GM12875 (cell line): ENCODE measurements at regions not wholly inside any gene's neighbourhood (a gene's known extent, or its start where the extent isn't known, plus 50 kb on each side); places are given as distances from the start of the nearest gene placed in this dataset.

Experiments
- H3K4me3 ChIP-seq: one replicate; pipeline ENCODE4 v1.5.1; 2011; ENCODE audit warnings: low read depth, low read length, control low read depth
- TF ChIP-seq, protein P1 (sequence below): IDR thresholded peaks from 2 replicates; pipeline ENCODE4 v1.5.1; 2011; ENCODE audit warnings: low read depth, mild to moderate bottlenecking, control low read depth, inconsistent platforms, low read length, moderate library complexity, borderline replicate concordance; ENCODE audit not compliant: insufficient read depth

DNA sequence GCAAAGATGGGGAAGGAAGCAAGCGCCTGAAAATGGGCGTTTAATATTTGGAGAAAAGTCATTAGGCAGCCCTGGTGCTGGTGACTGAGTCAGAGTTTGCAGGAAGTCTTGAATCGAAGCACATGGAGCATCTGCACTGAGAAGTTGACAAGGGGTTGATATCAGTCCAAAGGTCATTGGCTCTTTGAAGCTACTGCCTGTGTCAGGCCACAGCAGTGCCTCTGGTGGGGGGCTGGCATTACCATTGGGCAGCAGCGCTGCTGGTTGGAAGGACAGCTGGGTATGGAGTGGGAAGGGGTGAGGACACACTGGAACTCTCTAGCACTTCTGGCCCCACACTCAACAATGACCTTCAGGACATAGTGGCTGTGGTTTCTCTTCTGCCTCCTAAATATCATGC, 150.4 kb upstream of the ERCC6L2 start:
- H3K4me3 ChIP-seq = no peak overlapping the region

DNA sequence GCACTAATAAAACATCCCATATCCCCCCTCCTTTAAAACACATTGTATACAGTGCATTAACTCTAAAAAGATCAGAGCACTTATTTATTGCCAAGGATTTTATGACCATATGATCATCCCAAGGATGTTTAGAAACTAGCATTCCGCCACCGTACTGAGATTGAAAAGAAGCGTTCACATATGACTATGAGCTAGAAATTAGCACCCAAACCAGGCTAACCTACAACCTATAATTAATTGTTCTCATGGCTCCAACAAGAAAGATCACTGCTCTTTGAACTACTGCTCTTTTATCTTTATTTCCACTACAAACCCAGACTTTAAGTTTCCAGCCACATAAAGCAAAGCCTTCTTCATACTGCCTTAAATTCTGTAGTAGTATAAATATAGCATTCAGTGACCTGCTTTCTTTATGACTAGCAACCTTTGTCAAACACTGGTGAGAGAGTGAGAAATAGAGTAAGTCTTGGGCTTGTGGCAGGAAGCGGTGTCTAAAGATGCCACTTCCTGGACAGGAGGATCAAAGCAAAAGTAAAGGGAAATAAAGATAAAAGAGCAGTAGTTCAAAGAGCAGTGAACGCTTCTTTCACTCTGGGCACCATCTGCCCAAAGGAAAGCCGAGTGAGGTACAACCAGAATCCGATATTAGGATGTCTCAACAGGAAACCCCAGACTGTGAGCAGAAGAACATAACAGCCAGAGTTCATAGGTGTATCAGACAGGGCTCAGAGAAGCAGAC, 151.1 kb upstream of the ERCC6L2 start:
- TF ChIP-seq, protein P1, sequence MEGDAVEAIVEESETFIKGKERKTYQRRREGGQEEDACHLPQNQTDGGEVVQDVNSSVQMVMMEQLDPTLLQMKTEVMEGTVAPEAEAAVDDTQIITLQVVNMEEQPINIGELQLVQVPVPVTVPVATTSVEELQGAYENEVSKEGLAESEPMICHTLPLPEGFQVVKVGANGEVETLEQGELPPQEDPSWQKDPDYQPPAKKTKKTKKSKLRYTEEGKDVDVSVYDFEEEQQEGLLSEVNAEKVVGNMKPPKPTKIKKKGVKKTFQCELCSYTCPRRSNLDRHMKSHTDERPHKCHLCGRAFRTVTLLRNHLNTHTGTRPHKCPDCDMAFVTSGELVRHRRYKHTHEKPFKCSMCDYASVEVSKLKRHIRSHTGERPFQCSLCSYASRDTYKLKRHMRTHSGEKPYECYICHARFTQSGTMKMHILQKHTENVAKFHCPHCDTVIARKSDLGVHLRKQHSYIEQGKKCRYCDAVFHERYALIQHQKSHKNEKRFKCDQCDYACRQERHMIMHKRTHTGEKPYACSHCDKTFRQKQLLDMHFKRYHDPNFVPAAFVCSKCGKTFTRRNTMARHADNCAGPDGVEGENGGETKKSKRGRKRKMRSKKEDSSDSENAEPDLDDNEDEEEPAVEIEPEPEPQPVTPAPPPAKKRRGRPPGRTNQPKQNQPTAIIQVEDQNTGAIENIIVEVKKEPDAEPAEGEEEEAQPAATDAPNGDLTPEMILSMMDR = no peak
- no peak overlapping the region for H3K4me3 ChIP-seq

More for the DNA sequence above, 150.4 kb upstream of the ERCC6L2 start:
- TF ChIP-seq, protein P1 = no peak

DNA sequence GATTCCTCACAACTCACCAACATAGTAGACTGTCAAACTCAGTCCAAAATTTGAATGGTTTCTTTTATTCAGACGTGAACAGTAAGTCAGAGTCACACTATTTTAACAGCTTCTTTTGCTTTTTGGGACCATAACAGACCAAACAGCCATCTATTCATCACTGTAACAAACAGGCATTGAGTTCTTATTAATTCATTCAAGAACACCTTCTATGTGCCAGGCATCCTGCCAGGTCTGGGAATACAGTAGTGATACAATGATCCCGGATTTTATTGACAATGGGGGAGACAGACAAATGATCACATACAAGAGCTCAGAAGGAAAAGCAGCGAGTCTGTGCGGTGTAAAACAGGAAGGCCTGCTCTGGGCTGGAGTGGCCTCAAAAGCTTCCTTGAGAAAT, 153.3 kb upstream of the ERCC6L2 start:
- no peak overlapping the region for H3K4me3 ChIP-seq
- TF ChIP-seq, protein P1 = no peak

DNA sequence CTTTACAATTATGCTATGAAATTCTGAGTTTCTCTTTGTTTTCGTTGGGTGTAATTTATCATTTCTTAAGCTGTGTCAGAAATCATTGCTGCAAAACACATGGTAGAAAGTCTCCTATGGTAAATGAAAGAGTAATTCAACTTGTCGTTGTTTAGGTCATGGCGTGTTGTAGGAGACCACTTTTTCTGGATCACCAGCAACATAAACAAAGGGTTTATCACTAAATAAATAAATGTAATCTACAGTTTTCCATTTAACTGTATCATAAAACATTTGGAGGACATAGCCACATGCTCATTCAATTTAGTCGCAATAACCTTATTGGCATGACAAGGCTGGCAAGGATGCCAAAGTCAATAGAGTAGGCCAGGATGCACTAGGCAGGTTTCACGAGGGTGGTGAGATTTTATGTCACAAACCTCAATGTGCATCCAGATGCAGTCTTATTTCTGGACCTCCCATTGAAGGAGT, 154.4 kb upstream of the ERCC6L2 start:
- TF ChIP-seq, protein P1 = no peak
- H3K4me3 ChIP-seq = no peak overlapping the region

DNA sequence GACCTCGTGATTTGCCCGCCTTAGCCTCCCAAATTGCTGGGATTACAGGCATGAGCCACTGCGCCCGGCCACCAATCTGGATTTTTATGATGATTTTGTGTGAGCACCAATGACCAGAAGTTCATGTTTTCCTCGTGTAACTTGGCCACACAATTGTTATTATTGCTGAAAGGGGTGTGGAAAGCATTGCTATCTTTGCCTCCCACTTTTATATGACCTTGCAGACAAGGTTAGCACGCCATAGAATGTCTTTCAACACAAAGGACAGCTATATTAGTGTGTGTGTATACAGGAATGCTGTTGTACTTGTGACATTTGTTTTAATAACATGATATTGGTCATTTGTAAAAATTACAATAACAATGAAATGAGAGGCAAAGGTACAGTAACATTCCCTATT, 155.0 kb upstream of the ERCC6L2 start:
- no peak overlapping the region for H3K4me3 ChIP-seq
- TF ChIP-seq, protein P1 = no peak

DNA sequence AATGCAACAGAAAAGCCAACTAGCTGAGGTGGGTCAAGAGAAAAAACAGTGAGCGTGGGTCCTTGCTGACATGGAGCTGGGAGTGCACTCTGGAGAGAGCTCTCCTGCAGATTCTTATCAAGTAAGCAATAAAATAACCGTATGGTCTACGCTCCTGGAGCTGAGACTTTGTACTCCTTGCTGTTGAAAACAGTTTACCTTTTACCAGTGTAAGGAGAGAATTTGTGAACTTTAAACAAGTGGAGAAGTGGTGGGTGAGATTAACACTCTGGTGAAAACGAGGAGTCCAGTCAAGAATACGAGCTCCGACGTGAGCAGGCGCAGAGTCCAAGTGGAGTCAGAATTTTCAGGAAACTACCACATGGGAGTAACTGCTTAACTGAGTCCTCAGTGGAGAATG, 156.1 kb upstream of the ERCC6L2 start:
- TF ChIP-seq, protein P1 = no peak
- H3K4me3 ChIP-seq = no peak overlapping the region

DNA sequence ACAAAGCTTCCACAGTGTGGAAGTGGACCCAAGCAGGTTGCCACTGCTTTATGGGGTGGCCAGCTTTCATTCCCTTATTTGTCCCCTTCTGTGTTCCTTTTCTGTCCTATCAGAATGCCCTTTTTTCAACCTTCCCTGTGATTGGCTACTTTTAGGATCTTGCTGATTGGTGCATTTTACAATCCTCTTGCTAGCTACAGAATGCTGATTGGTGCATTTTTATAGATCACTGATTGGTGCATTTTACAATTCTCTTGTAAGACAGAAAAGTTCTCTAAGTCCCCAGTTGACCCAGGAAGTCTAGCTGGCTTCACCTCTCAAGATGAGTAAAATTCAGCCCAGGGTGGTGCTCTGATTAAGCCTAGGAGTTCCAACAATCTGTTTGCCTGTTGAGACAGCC, 157.2 kb upstream of the ERCC6L2 start:
- H3K4me3 ChIP-seq = no peak overlapping the region
- TF ChIP-seq, protein P1 = no peak
